Breast epithelium (tissue), 3 donors: ENCODE measurements at regions not wholly inside any gene's neighbourhood (a gene's known extent, or its start where the extent isn't known, plus 50 kb on each side); places are given as distances from the start of the nearest gene placed in this dataset.

Experiments used
- POLR2A ChIP-seq: fragments of 450-650 bp; IDR thresholded peaks from one replicate; pipeline ENCODE4 v1.6.1; 2016; ENCODE audit warnings: antibody characterized with exemption, mild to moderate bottlenecking, moderate library complexity
- POLR2AphosphoS5 ChIP-seq, 3 donors: sonication (generic); formaldehyde crosslinking; IDR thresholded peaks; one replicate each; pipeline ENCODE4 v1.6.1; 2017; ENCODE audit warnings: antibody characterized with exemption in 3 of 3
- TF ChIP-seq, protein P1 (sequence below), 3 donors: fragments of 450-650 bp; IDR thresholded peaks; one replicate each; pipeline ENCODE4 v1.5.1; 2016 to 2017; ENCODE audit warnings: antibody characterized with exemption in 3 of 3, mild to moderate bottlenecking in 3 of 3, moderate library complexity in 3 of 3

DNA sequence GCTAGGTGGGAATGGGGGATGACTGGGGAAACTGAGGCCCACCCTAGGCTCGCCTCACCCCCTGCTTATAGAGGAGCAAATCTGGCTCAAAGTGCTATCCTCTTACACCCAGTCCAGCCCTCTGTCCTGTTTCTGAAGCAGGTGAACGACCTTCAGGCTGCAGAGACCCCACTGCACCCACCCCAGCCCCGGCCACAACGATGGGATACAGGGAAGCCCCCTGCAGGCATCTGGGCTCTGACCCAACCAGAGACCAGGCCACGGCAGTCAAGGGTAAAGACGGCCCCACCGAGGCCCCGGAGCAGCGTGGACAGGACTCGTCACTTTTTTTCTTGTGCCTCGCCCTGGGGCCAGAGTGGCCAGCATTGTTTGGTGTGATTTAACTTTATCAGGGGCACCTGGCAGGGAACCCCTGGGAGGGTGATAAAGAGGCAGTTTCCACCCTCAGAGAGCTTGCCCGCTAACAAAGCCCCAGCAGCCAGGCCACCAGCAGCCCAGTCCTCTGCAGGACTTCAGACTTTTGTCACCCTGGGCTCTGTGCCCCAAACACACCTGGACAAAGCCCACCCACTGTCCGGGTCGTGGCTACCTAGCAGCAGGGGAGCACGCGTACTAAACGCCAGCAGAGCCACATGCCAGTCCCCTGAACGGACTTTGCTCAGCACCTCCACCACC, 612.6 kb downstream of the TBC1D22A start:
- TF ChIP-seq, protein P1, sequence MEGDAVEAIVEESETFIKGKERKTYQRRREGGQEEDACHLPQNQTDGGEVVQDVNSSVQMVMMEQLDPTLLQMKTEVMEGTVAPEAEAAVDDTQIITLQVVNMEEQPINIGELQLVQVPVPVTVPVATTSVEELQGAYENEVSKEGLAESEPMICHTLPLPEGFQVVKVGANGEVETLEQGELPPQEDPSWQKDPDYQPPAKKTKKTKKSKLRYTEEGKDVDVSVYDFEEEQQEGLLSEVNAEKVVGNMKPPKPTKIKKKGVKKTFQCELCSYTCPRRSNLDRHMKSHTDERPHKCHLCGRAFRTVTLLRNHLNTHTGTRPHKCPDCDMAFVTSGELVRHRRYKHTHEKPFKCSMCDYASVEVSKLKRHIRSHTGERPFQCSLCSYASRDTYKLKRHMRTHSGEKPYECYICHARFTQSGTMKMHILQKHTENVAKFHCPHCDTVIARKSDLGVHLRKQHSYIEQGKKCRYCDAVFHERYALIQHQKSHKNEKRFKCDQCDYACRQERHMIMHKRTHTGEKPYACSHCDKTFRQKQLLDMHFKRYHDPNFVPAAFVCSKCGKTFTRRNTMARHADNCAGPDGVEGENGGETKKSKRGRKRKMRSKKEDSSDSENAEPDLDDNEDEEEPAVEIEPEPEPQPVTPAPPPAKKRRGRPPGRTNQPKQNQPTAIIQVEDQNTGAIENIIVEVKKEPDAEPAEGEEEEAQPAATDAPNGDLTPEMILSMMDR (IDR thresholded peaks at IDR 0.05) = no peak
- TF ChIP-seq POLR2AphosphoS5 (IDR thresholded peaks at IDR 0.05) (no peak), POLR2A (no peak)
